DND-41 (cell line): ENCODE measurements at regions not wholly inside any gene's neighbourhood (a gene's known extent, or its start where the extent isn't known, plus 50 kb on each side); places are given as distances from the start of the nearest gene placed in this dataset.
"Not testable (repeated sequence)": the region's sequence is repeated elsewhere in the genome, so short reads cannot be mapped to it uniquely, and the experiment has no call there.

Experiments used
- ATAC-seq: fragments of 200-7000 bp; cut with Tn5 transposase; 3 replicates; pipeline ENCODE4 v1.9.1; 2021; ENCODE audit warnings: low read depth; ENCODE audit not compliant: insufficient read depth
- DNase-seq: peaks from one replicate; pipeline ENCODE4 v3.0.0-alpha.2; 2020
- H2AFZ ChIP-seq: 2 replicates; pipeline ENCODE4 v1.6.0; 2012; ENCODE audit warnings: low read depth, low read length
- H3K27ac ChIP-seq: 2 replicates; pipeline ENCODE4 v1.5.1; 2012; ENCODE audit warnings: low read length, inconsistent platforms
- H3K27me3 ChIP-seq: fragments of 200-600 bp; sonication (generic); 2 replicates; pipeline ENCODE4 v1.6.0; 2012; ENCODE audit warnings: low read length, mild to moderate bottlenecking, inconsistent platforms; ENCODE audit not compliant: insufficient read depth, poor library complexity
- H3K36me3 ChIP-seq: 2 replicates; pipeline ENCODE4 v1.5.1; 2012; ENCODE audit warnings: low read length, inconsistent platforms; ENCODE audit not compliant: insufficient read depth
- H3K4me1 ChIP-seq: 2 replicates; pipeline ENCODE4 v1.5.1; 2012; ENCODE audit warnings: mild to moderate bottlenecking, low read length; ENCODE audit not compliant: insufficient read depth
- H3K4me2 ChIP-seq: 2 replicates; pipeline ENCODE4 v1.6.0; 2012; ENCODE audit warnings: mild to moderate bottlenecking, moderate library complexity, low read length, inconsistent platforms; ENCODE audit not compliant: insufficient read depth
- H3K4me3 ChIP-seq, 2 experiments: fragments of 200-600 bp in 1 of 2; shearing (Covaris generic) in 1 of 2; 2 replicates each; pipeline ENCODE4 v1.5.1; 2012 to 2016; ENCODE audit warnings: inconsistent platforms in 2 of 2, low read length in 2 of 2, mild to moderate bottlenecking in 2 of 2, low read depth in 1 of 2, moderate library complexity in 1 of 2
- H3K79me2 ChIP-seq: 2 replicates; pipeline ENCODE4 v1.6.0; 2012; ENCODE audit warnings: low read length, inconsistent platforms; ENCODE audit not compliant: insufficient read depth
- H3K9ac ChIP-seq: 2 replicates; pipeline ENCODE4 v1.6.0; 2012; ENCODE audit warnings: low read depth, mild to moderate bottlenecking, inconsistent platforms, low read length, moderate library complexity
- H3K9me3 ChIP-seq: 2 replicates; pipeline ENCODE4 v1.5.1; 2012; ENCODE audit warnings: low read length, moderate library complexity, mild to moderate bottlenecking, inconsistent platforms; ENCODE audit not compliant: insufficient read depth, severe bottlenecking
- H4K20me1 ChIP-seq: 2 replicates; pipeline ENCODE4 v1.6.0; 2012; ENCODE audit warnings: low read length; ENCODE audit not compliant: insufficient read depth
- TF ChIP-seq, protein P1 (sequence below): IDR thresholded peaks from 2 replicates; pipeline ENCODE4 v1.5.1; 2012; ENCODE audit warnings: borderline replicate concordance, low read length, moderate library complexity, mild to moderate bottlenecking; ENCODE audit not compliant: poor library complexity, severe bottlenecking; ENCODE audit errors: extremely low read depth

GRCh38 chr4:3947761-3948160 lies 181.6 kb downstream of the ADRA2C start:
- DNase-seq = not testable (repeated sequence)

GRCh38 chr4:3948210-3948609 lies 182.0 kb downstream of the ADRA2C start:
- H3K4me3 ChIP-seq, DNase-seq: not testable (repeated sequence)

More at GRCh38 chr4:3947761-3948160, 181.6 kb downstream of the ADRA2C start:
- not testable (repeated sequence) for H3K4me2 ChIP-seq, H3K9ac ChIP-seq, H4K20me1 ChIP-seq, H3K9me3 ChIP-seq, H3K27ac ChIP-seq, H3K27me3 ChIP-seq, ATAC-seq, H3K4me1 ChIP-seq, H2AFZ ChIP-seq, H3K79me2 ChIP-seq, H3K4me3 ChIP-seq, H3K36me3 ChIP-seq

GRCh38 chr4:3949916-3950315 lies 183.7 kb downstream of the ADRA2C start:
- ATAC-seq = not testable (repeated sequence)
- peak; percentile 21 for DNase-seq

More at GRCh38 chr4:3948210-3948609, 182.0 kb downstream of the ADRA2C start:
- not testable (repeated sequence) for H3K4me2 ChIP-seq, H3K79me2 ChIP-seq, H2AFZ ChIP-seq, ATAC-seq, H4K20me1 ChIP-seq, H3K27ac ChIP-seq, H3K9ac ChIP-seq, H3K4me1 ChIP-seq, H3K9me3 ChIP-seq, H3K36me3 ChIP-seq, H3K27me3 ChIP-seq

GRCh38 chr4:3952443-3953139 lies 186.4 kb downstream of the ADRA2C start:
- DNase-seq, H3K9ac ChIP-seq, H2AFZ ChIP-seq, H4K20me1 ChIP-seq, H3K27me3 ChIP-seq, H3K4me2 ChIP-seq, H3K36me3 ChIP-seq, ATAC-seq, H3K27ac ChIP-seq, H3K4me3 ChIP-seq, H3K9me3 ChIP-seq, H3K79me2 ChIP-seq: not testable (repeated sequence)
- H3K4me1 ChIP-seq = peaks cover 15% of the 10 kb centered on the region

More at GRCh38 chr4:3949916-3950315, 183.7 kb downstream of the ADRA2C start:
- not testable (repeated sequence) for H3K79me2 ChIP-seq, H3K27me3 ChIP-seq, H4K20me1 ChIP-seq, H2AFZ ChIP-seq, H3K36me3 ChIP-seq, H3K4me2 ChIP-seq, H3K4me1 ChIP-seq, H3K9me3 ChIP-seq, H3K9ac ChIP-seq, H3K27ac ChIP-seq, H3K4me3 ChIP-seq
- TF ChIP-seq, protein P1, sequence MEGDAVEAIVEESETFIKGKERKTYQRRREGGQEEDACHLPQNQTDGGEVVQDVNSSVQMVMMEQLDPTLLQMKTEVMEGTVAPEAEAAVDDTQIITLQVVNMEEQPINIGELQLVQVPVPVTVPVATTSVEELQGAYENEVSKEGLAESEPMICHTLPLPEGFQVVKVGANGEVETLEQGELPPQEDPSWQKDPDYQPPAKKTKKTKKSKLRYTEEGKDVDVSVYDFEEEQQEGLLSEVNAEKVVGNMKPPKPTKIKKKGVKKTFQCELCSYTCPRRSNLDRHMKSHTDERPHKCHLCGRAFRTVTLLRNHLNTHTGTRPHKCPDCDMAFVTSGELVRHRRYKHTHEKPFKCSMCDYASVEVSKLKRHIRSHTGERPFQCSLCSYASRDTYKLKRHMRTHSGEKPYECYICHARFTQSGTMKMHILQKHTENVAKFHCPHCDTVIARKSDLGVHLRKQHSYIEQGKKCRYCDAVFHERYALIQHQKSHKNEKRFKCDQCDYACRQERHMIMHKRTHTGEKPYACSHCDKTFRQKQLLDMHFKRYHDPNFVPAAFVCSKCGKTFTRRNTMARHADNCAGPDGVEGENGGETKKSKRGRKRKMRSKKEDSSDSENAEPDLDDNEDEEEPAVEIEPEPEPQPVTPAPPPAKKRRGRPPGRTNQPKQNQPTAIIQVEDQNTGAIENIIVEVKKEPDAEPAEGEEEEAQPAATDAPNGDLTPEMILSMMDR = peak; percentile 37

GRCh38 chr4:3953140-3953489 lies 186.9 kb downstream of the ADRA2C start:
- not testable (repeated sequence) for H3K4me2 ChIP-seq, H2AFZ ChIP-seq, H3K4me3 ChIP-seq, H3K36me3 ChIP-seq, ATAC-seq, H3K79me2 ChIP-seq, DNase-seq, H3K27ac ChIP-seq, H3K27me3 ChIP-seq, H4K20me1 ChIP-seq, H3K9me3 ChIP-seq, H3K9ac ChIP-seq
- H3K4me1 ChIP-seq = peaks cover 15% of the 10 kb centered on the region

DNA sequence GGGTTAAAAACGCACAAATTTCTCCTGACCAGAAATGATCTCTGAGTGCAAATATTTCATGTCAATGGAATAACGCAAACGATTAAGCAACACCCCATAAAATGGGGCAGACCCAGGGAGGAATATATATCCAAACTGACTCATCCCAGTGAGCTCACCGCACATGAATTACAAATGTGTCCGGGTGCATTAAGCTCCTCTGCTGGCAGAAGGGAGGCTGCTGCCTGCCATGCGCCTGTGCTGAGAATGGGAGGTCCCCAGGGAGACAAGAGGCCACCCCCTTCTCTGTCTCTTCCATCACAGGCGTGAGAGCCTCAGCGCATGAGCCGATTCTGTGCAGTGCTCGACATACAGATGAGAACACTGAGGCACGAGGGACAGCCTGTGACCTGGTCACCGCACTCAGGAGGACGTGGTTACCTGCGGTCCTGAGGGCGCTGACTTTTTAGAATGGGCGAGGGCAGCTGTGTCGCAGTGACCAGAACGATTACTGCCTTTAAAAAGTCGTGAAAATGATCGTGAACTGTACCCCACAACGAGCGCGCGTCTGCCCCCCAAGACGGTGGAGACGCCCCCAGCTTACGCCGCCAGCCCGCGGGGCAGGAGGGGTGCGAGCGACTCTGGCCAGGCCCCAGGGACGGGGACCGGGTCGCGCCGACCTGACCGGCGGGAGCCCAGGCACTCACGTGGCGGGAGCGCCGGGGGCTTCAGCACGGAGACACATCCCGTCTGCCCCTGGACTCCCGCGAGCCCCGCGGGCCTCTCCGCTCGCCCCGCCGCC lies 188.5 kb downstream of the ADRA2C start:
- not testable (repeated sequence) for ATAC-seq, H3K27me3 ChIP-seq, H4K20me1 ChIP-seq, H3K36me3 ChIP-seq, H3K79me2 ChIP-seq, H3K9me3 ChIP-seq
- H3K27ac ChIP-seq = peak overlapping the region; percentile 71
- peak overlapping the region; percentile 76 for H2AFZ ChIP-seq
- DNase-seq = peak; percentile 82
- H3K4me1 ChIP-seq = peaks cover 15% of the 10 kb centered on the region
- H3K4me2 ChIP-seq = peak overlapping the region; percentile 93
- peak overlapping the region; percentile 61 for H3K9ac ChIP-seq
- H3K4me3 ChIP-seq = peak overlapping the region; percentile 49 to 75; a peak in 3 of 4 replicates

DNA sequence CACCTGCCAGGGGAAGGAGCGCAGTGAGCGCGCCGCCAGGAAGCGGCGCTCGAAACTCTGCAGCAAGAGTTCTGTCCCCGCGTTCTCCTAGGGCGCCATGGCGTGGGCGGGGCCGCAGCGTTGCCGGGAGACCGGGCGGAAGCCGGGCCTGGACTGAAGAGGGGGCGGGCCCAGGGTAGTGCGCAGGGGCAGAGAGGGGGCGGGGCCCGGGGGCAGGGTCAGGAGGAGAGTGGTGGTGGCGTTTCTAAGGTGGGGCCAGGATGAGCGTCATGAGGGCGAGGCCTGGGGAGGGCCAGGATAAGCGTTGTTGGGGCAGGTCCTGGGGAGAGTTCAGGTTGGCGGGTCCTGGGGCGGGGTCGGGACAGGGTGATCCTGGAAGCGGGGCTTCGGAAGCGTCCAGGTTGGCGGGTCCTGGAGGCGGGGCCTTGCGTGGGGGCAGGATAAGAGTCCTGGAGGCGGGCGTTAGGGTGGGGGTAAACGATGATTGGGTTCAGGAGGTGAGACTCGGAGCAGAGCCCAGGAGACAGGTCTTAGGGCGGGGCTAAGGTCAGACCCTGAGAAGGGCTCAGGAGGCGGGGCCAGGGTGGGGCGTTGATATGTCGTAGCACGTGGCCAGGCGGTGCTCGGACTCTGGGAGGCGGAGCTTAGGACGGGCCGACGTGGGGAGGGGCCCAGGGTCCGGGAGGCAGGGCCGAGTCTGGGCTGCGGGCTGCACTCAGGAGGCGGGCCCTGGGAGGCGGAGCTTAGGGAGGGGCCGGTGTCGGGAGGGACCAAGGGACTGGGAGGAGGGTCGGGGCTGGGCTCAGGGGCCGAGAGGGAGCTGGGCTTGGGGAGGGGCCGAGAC lies 189.4 kb downstream of the ADRA2C start:
- H4K20me1 ChIP-seq, H3K9me3 ChIP-seq, H3K79me2 ChIP-seq, H3K36me3 ChIP-seq, H3K27me3 ChIP-seq: not testable (repeated sequence)
- H2AFZ ChIP-seq = peak overlapping the region; percentile 76
- peak overlapping the region; percentile 93 for H3K4me2 ChIP-seq
- peak overlapping the region; percentile 49 to 75; a peak in 3 of 4 replicates for H3K4me3 ChIP-seq
- peak overlapping the region; percentile 61 for H3K9ac ChIP-seq
- H3K4me1 ChIP-seq = peaks cover 15% of the 10 kb centered on the region
- ATAC-seq (peak; percentile 96), DNase-seq (peak; percentile 99)
- H3K27ac ChIP-seq = peak overlapping the region; percentile 71
